ENCODE measurements at regions not wholly inside any gene's neighbourhood (a gene's known extent, or its start where the extent isn't known, plus 50 kb on each side); places are given as distances from the start of the nearest gene placed in this dataset.

- 84 to 86% methylated on average over 9 to 10 of the region's 10 CpGs for WGBS, 2 experiments
- Histone ChIP-seq H3K4me1 (ENCODE audit: control insufficient read depth, insufficient read depth, low read length) (no peaks in the 10 kb centered on the region), H3K27ac (ENCODE audit: insufficient read depth, low read depth, low read length, poor library complexity, severe bottlenecking) (no peak overlapping the region), H3K4me3 (ENCODE audit: insufficient read depth, low read depth, low read length) (no peak overlapping the region), H3K9me3 (ENCODE audit: control insufficient read depth, low read length) (no peaks in the 10 kb centered on the region), H3K36me3 (ENCODE audit: control insufficient read depth, insufficient read depth, low read length) (no peaks in the 10 kb centered on the region), H3K27me3 (ENCODE audit: control insufficient read depth, insufficient read depth, low read length, poor library complexity, severe bottlenecking) (no peaks in the 10 kb centered on the region)
These were observed 411.2 kb upstream of the TBX3 start for GRCh38 chr12:115095073-115095748.

GRCh38 chr12:115094163-115094816 is 410.3 kb upstream of the TBX3 start:
- no peak overlapping the region for H3K27ac ChIP-seq (ENCODE audit: insufficient read depth, low read depth, low read length, poor library complexity, severe bottlenecking)
- no peaks in the 10 kb centered on the region for H3K9me3 ChIP-seq (ENCODE audit: control insufficient read depth, low read length)
- H3K36me3 ChIP-seq (ENCODE audit: control insufficient read depth, insufficient read depth, low read length) = no peaks in the 10 kb centered on the region
- H3K4me3 ChIP-seq (ENCODE audit: insufficient read depth, low read depth, low read length) = no peak overlapping the region
- no peaks in the 10 kb centered on the region for H3K4me1 ChIP-seq (ENCODE audit: control insufficient read depth, insufficient read depth, low read length)
- WGBS, 2 experiments = 90 to 92% methylated on average over 8 to 9 of the region's 9 CpGs
- no peaks in the 10 kb centered on the region for H3K27me3 ChIP-seq (ENCODE audit: control insufficient read depth, insufficient read depth, low read length, poor library complexity, severe bottlenecking)

GRCh38 chr12:115093261-115093660 is 409.3 kb upstream of the TBX3 start:
- WGBS, 2 experiments = 90 to 93% methylated on average over 1 of the region's 1 CpG
- H3K4me1 ChIP-seq (ENCODE audit: control insufficient read depth, insufficient read depth, low read length) = no peaks in the 10 kb centered on the region
- H3K27ac ChIP-seq (ENCODE audit: insufficient read depth, low read depth, low read length, poor library complexity, severe bottlenecking) = no peak overlapping the region
- no peak overlapping the region for H3K4me3 ChIP-seq (ENCODE audit: insufficient read depth, low read depth, low read length)
- no peaks in the 10 kb centered on the region for H3K36me3 ChIP-seq (ENCODE audit: control insufficient read depth, insufficient read depth, low read length)
- no peaks in the 10 kb centered on the region for H3K9me3 ChIP-seq (ENCODE audit: control insufficient read depth, low read length)
- H3K27me3 ChIP-seq (ENCODE audit: control insufficient read depth, insufficient read depth, low read length, poor library complexity, severe bottlenecking) = no peaks in the 10 kb centered on the region

- Histone ChIP-seq H3K9me3 (ENCODE audit: control insufficient read depth, low read length) (no peaks in the 10 kb centered on the region), H3K27ac (ENCODE audit: insufficient read depth, low read depth, low read length, poor library complexity, severe bottlenecking) (no peak overlapping the region), H3K4me3 (ENCODE audit: insufficient read depth, low read depth, low read length) (no peak overlapping the region), H3K27me3 (ENCODE audit: control insufficient read depth, insufficient read depth, low read length, poor library complexity, severe bottlenecking) (no peaks in the 10 kb centered on the region), H3K36me3 (ENCODE audit: control insufficient read depth, insufficient read depth, low read length) (no peaks in the 10 kb centered on the region), H3K4me1 (ENCODE audit: control insufficient read depth, insufficient read depth, low read length) (no peaks in the 10 kb centered on the region)
- WGBS, 2 experiments = 85% methylated on average over 4 of the region's 4 CpGs
These were observed 406.8 kb upstream of the TBX3 start for GRCh38 chr12:115090783-115091182.

- no peaks in the 10 kb centered on the region for H3K9me3 ChIP-seq (ENCODE audit: control insufficient read depth, low read length)
- 89 to 91% methylated on average over 13 of the region's 13 CpGs for WGBS, 2 experiments
- no peak overlapping the region for H3K27ac ChIP-seq (ENCODE audit: insufficient read depth, low read depth, low read length, poor library complexity, severe bottlenecking)
- H3K27me3 ChIP-seq (ENCODE audit: control insufficient read depth, insufficient read depth, low read length, poor library complexity, severe bottlenecking) = no peaks in the 10 kb centered on the region
- H3K4me1 ChIP-seq (ENCODE audit: control insufficient read depth, insufficient read depth, low read length) = no peaks in the 10 kb centered on the region
- no peaks in the 10 kb centered on the region for H3K36me3 ChIP-seq (ENCODE audit: control insufficient read depth, insufficient read depth, low read length)
- H3K4me3 ChIP-seq (ENCODE audit: insufficient read depth, low read depth, low read length) = no peak overlapping the region
These were observed 405.2 kb upstream of the TBX3 start for GRCh38 chr12:115088995-115089841.

GRCh38 chr12:115088328-115088994 is 404.5 kb upstream of the TBX3 start:
- 86 to 91% methylated on average over 3 of the region's 3 CpGs for WGBS, 2 experiments
- Histone ChIP-seq H3K27me3 (ENCODE audit: control insufficient read depth, insufficient read depth, low read length, poor library complexity, severe bottlenecking) (no peaks in the 10 kb centered on the region), H3K36me3 (ENCODE audit: control insufficient read depth, insufficient read depth, low read length) (no peaks in the 10 kb centered on the region), H3K9me3 (ENCODE audit: control insufficient read depth, low read length) (no peaks in the 10 kb centered on the region), H3K4me1 (ENCODE audit: control insufficient read depth, insufficient read depth, low read length) (no peaks in the 10 kb centered on the region), H3K27ac (ENCODE audit: insufficient read depth, low read depth, low read length, poor library complexity, severe bottlenecking) (no peak overlapping the region), H3K4me3 (ENCODE audit: insufficient read depth, low read depth, low read length) (no peak overlapping the region)

- Histone ChIP-seq H3K9me3 (ENCODE audit: control insufficient read depth, low read length) (no peaks in the 10 kb centered on the region), H3K27ac (ENCODE audit: insufficient read depth, low read depth, low read length, poor library complexity, severe bottlenecking) (no peak overlapping the region), H3K36me3 (ENCODE audit: control insufficient read depth, insufficient read depth, low read length) (no peaks in the 10 kb centered on the region), H3K4me3 (ENCODE audit: insufficient read depth, low read depth, low read length) (no peak overlapping the region), H3K27me3 (ENCODE audit: control insufficient read depth, insufficient read depth, low read length, poor library complexity, severe bottlenecking) (no peaks in the 10 kb centered on the region), H3K4me1 (ENCODE audit: control insufficient read depth, insufficient read depth, low read length) (no peaks in the 10 kb centered on the region)
- 94 to 98% methylated on average over 6 to 7 of the region's 7 CpGs for WGBS, 2 experiments
These were observed 401.6 kb upstream of the TBX3 start for GRCh38 chr12:115085594-115085993.

GRCh38 chr12:115079760-115080159 is 395.8 kb upstream of the TBX3 start:
- Histone ChIP-seq H3K36me3 (ENCODE audit: control insufficient read depth, insufficient read depth, low read length) (no peaks in the 10 kb centered on the region), H3K27me3 (ENCODE audit: control insufficient read depth, insufficient read depth, low read length, poor library complexity, severe bottlenecking) (no peaks in the 10 kb centered on the region), H3K4me3 (ENCODE audit: insufficient read depth, low read depth, low read length) (no peak overlapping the region), H3K4me1 (ENCODE audit: control insufficient read depth, insufficient read depth, low read length) (no peaks in the 10 kb centered on the region), H3K27ac (ENCODE audit: insufficient read depth, low read depth, low read length, poor library complexity, severe bottlenecking) (no peak overlapping the region), H3K9me3 (ENCODE audit: control insufficient read depth, low read length) (no peaks in the 10 kb centered on the region)
- WGBS, 2 experiments = 82 to 89% methylated on average over 4 of the region's 4 CpGs

- H3K4me1 ChIP-seq (ENCODE audit: control insufficient read depth, insufficient read depth, low read length) = no peaks in the 10 kb centered on the region
- H3K4me3 ChIP-seq (ENCODE audit: insufficient read depth, low read depth, low read length) = no peak overlapping the region
- H3K27ac ChIP-seq (ENCODE audit: insufficient read depth, low read depth, low read length, poor library complexity, severe bottlenecking) = no peak overlapping the region
- no peaks in the 10 kb centered on the region for H3K9me3 ChIP-seq (ENCODE audit: control insufficient read depth, low read length)
- H3K27me3 ChIP-seq (ENCODE audit: control insufficient read depth, insufficient read depth, low read length, poor library complexity, severe bottlenecking) = no peaks in the 10 kb centered on the region
- 72 to 77% methylated on average over 6 of the region's 6 CpGs for WGBS, 2 experiments
- H3K36me3 ChIP-seq (ENCODE audit: control insufficient read depth, insufficient read depth, low read length) = no peaks in the 10 kb centered on the region
These were observed 395.0 kb upstream of the TBX3 start for GRCh38 chr12:115078990-115079389.

- Histone ChIP-seq H3K27ac (ENCODE audit: insufficient read depth, low read depth, low read length, poor library complexity, severe bottlenecking) (no peak overlapping the region), H3K36me3 (ENCODE audit: control insufficient read depth, insufficient read depth, low read length) (no peaks in the 10 kb centered on the region), H3K27me3 (ENCODE audit: control insufficient read depth, insufficient read depth, low read length, poor library complexity, severe bottlenecking) (no peaks in the 10 kb centered on the region), H3K4me3 (ENCODE audit: insufficient read depth, low read depth, low read length) (no peak overlapping the region), H3K9me3 (ENCODE audit: control insufficient read depth, low read length) (no peaks in the 10 kb centered on the region), H3K4me1 (ENCODE audit: control insufficient read depth, insufficient read depth, low read length) (no peaks in the 10 kb centered on the region)
- 86% methylated on average over 2 to 4 of the region's 4 CpGs for WGBS, 2 experiments
These were observed 394.4 kb upstream of the TBX3 start for GRCh38 chr12:115078334-115078733.
